Dendritic cell treated with granulocyte-macrophage colony-stimulating factor and Interleukin-4, amounts not matched to agents 40 ng/mL and 50 ng/mL, for 4 days (primary cell): ENCODE measurements at regions not wholly inside any gene's neighbourhood (a gene's known extent, or its start where the extent isn't known, plus 50 kb on each side); places are given as distances from the start of the nearest gene placed in this dataset.

Source experiments
- H3K27ac Mint-ChIP-seq: one replicate; pipeline ENCODE4 v1.8.0; 2022; ENCODE audit warnings: mild to moderate bottlenecking, mixed read lengths
- H3K27me3 Mint-ChIP-seq: one replicate; pipeline ENCODE4 v1.8.0; 2022; ENCODE audit warnings: mild to moderate bottlenecking, mixed read lengths
- H3K36me3 Mint-ChIP-seq: one replicate; pipeline ENCODE4 v1.8.0; 2022; ENCODE audit warnings: low read depth, mixed read lengths
- H3K4me1 Mint-ChIP-seq: one replicate; pipeline ENCODE4 v1.8.0; 2022; ENCODE audit warnings: low read depth, mixed read lengths
- H3K4me3 Mint-ChIP-seq: one replicate; pipeline ENCODE4 v1.8.0; 2022; ENCODE audit warnings: mild to moderate bottlenecking, moderate library complexity, mixed read lengths
- H3K9me3 Mint-ChIP-seq: one replicate; pipeline ENCODE4 v1.8.0; 2022; ENCODE audit warnings: mixed read lengths
- intact Hi-C: fragments of 100-400 bp; cut with micrococcal nuclease; formaldehyde crosslinking; loops from one replicate; pipeline ENCODE4 v1.15.0; 2022

- Mint-ChIP-seq H3K4me1 (peaks cover 14% of the 10 kb centered on the region), H3K36me3 (no peaks in the 10 kb centered on the region), H3K27ac (no peak overlapping the region), H3K27me3 (no peaks in the 10 kb centered on the region), H3K9me3 (no peaks in the 10 kb centered on the region), H3K4me3 (no peak overlapping the region)
- intact Hi-C loops = no loop called here
These were observed 131.7 kb upstream of the HDAC9 start for GRCh38 chr7:18363751-18364380.

- no peaks in the 10 kb centered on the region for H3K27me3 Mint-ChIP-seq
- no peaks in the 10 kb centered on the region for H3K36me3 Mint-ChIP-seq
- no peaks in the 10 kb centered on the region for H3K9me3 Mint-ChIP-seq
- no peak overlapping the region for H3K27ac Mint-ChIP-seq
- H3K4me3 Mint-ChIP-seq = no peak overlapping the region
- H3K4me1 Mint-ChIP-seq = peaks cover 14% of the 10 kb centered on the region
- intact Hi-C loops = no loop called here
These were observed 131.2 kb upstream of the HDAC9 start for GRCh38 chr7:18364396-18364795.

GRCh38 chr7:18366394-18366793, 129.2 kb upstream of the HDAC9 start:
- peaks cover 4% of the 10 kb centered on the region for H3K4me1 Mint-ChIP-seq
- H3K9me3 Mint-ChIP-seq = no peaks in the 10 kb centered on the region
- no peaks in the 10 kb centered on the region for H3K36me3 Mint-ChIP-seq
- H3K27ac Mint-ChIP-seq = no peak overlapping the region
- no peaks in the 10 kb centered on the region for H3K27me3 Mint-ChIP-seq
- H3K4me3 Mint-ChIP-seq = no peak overlapping the region
- intact Hi-C loops = no loop called here

DNA sequence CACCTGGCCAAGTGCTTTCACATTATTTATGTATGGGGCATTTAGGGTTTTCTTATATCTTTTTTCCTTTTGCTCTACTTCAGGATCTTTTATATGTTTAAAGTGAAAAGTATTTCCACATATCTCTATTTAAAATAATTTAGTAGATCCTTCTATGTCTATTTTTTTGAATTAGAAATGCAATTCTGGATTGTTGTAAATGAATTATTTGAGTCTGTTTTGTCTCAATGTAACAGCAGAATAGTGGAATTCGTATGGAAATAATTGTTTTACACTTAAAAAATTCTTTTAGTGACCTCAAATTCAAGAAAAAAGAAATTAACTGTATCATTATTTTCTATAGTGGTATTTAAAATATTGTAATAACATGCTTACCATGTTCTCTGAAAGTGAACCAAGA, 126.5 kb upstream of the HDAC9 start:
- Mint-ChIP-seq H3K27me3 (no peaks in the 10 kb centered on the region), H3K4me3 (no peak overlapping the region), H3K27ac (no peak overlapping the region), H3K4me1 (no peaks in the 10 kb centered on the region), H3K9me3 (no peaks in the 10 kb centered on the region), H3K36me3 (no peaks in the 10 kb centered on the region)
- intact Hi-C loops = no loop called here

DNA sequence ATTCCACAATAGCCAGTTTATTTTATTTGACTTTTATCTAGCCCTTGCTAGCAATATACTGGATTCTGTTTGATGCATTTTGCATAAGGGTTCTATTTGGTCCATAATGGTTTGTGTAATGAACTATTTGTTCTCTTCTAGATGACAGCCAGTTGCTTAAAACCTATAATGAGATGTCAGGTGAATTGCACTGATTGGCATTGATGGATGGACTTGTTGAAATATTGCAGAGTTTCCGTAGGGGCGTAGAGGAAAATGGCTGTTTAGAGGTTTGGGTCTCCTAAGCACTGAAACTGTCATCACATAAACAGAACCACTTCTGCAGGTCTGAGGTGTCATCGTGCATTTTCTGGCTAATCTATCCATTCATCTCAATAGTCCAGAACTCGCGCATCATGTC, 124.9 kb upstream of the HDAC9 start:
- Mint-ChIP-seq H3K27me3 (no peaks in the 10 kb centered on the region), H3K9me3 (no peaks in the 10 kb centered on the region), H3K27ac (no peak overlapping the region), H3K4me3 (no peak overlapping the region), H3K36me3 (no peaks in the 10 kb centered on the region), H3K4me1 (no peaks in the 10 kb centered on the region)
- intact Hi-C loops = no loop called here

DNA sequence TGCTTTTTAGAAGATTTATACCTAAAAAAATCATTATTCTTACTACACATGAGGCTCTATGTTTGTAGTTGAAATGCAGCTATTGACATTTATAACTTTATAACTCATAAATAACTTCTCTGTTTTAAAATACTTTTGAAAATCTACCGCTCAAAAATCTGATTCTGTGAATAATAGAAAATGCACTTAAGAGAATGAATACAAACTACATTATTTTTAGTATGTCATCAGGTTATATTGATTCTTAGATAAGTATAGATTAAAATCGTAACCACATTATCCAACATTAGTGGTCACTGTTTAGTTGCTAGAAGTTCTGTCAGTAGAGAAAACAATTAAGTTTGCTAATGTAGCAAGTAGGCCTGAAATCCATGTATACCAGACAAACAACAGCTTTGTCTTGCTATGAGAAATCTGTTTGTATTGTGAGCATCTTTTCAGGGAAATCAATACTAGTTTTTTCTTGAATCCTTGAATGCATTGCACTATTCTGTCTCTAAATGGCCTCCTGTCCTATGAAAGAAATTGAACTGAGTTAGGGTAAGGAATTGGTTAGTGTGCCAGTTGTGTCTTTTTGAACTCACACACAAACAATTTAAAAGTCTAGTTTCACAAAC, 116.5 kb upstream of the HDAC9 start:
- H3K9me3 Mint-ChIP-seq = no peaks in the 10 kb centered on the region

GRCh38 chr7:18384491-18385143, 110.9 kb upstream of the HDAC9 start:
- Mint-ChIP-seq H3K9me3 (no peaks in the 10 kb centered on the region), H3K4me1 (peaks cover 35% of the 10 kb centered on the region), H3K4me3 (no peak overlapping the region), H3K27me3 (no peaks in the 10 kb centered on the region), H3K27ac (no peak overlapping the region), H3K36me3 (no peaks in the 10 kb centered on the region)
- intact Hi-C loops = loop anchor here (10.0 kb wide), 1 partner anchor 110 kb away; the partner anchor contains the start of gene HDAC9

More for the DNA sequence above, 116.5 kb upstream of the HDAC9 start:
- H3K27me3 Mint-ChIP-seq = no peaks in the 10 kb centered on the region
- no peak overlapping the region for H3K4me3 Mint-ChIP-seq
- intact Hi-C loops = no loop called here
- no peaks in the 10 kb centered on the region for H3K4me1 Mint-ChIP-seq
- H3K36me3 Mint-ChIP-seq = no peaks in the 10 kb centered on the region
- H3K27ac Mint-ChIP-seq = no peak overlapping the region

DNA sequence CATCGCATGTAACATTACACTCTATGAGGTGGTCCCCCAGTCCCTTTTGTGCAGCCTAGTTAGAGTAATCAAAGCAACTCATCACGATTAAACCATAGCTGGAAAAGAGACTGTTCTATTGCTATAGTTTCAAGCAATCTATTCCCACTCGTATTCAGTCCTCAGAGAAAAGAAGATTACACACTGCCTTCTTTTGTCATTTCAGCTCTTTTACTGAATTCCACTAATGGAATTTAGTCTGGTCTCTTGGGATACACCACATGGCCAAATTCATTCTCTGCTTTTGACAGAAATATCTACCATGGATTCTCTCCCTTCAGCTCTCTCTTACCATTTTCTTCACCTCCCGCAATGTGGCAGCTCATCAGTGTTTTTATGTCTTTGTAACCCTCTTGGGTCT, 108.9 kb upstream of the HDAC9 start:
- intact Hi-C loops = loop anchor here (10.0 kb wide), 1 partner anchor 108 kb away; the partner anchor contains the start of gene HDAC9
- H3K4me3 Mint-ChIP-seq = no peak overlapping the region
- H3K4me1 Mint-ChIP-seq = peaks cover 55% of the 10 kb centered on the region
- no peaks in the 10 kb centered on the region for H3K27me3 Mint-ChIP-seq
- H3K36me3 Mint-ChIP-seq = no peaks in the 10 kb centered on the region
- no peaks in the 10 kb centered on the region for H3K9me3 Mint-ChIP-seq
- H3K27ac Mint-ChIP-seq = peak overlapping the region; percentile 96

DNA sequence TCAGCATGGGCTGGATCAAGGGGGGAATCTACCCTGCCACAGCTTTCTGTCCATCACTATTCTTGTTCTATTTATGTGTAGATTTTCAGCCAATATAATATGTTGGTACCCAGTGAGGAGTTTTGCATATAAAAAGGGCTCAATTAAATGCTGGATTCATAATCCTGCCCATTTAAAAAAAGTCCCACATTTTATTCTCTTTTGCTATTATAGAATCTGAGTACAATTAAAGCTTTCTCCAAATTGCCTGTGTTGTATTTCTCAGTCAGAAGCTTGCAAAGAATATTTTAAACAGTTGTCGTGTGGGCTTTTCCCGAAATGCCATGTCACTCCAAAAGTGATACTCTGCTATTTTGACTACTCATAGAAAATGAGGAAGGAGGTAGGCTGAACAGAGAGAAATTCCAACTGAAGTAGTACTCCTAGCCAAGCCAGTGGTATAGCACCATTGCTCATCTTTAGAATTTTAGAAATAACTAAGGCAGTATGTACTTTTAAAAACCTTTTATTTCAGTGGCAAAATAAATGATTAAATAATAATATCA, 108.3 kb upstream of the HDAC9 start:
- Mint-ChIP-seq H3K27me3 (no peaks in the 10 kb centered on the region), H3K27ac (peak overlapping the region; percentile 96), H3K9me3 (no peaks in the 10 kb centered on the region), H3K36me3 (no peaks in the 10 kb centered on the region), H3K4me3 (peak overlapping the region; percentile 23), H3K4me1 (peaks cover 60% of the 10 kb centered on the region)
- intact Hi-C loops = loop anchor here (10.0 kb wide), 1 partner anchor 108 kb away; the partner anchor contains the start of gene HDAC9

GRCh38 chr7:18390535-18390907, 105.0 kb upstream of the HDAC9 start:
- intact Hi-C loops = loop anchor here (5.0 kb wide), 1 partner anchor 33 kb away; no protein-coding TSS in a partner anchor
- peaks cover 75% of the 10 kb centered on the region for H3K4me1 Mint-ChIP-seq
- no peaks in the 10 kb centered on the region for H3K27me3 Mint-ChIP-seq
- peak overlapping the region; percentile 96 for H3K27ac Mint-ChIP-seq
- H3K9me3 Mint-ChIP-seq = no peaks in the 10 kb centered on the region
- H3K4me3 Mint-ChIP-seq = peak overlapping the region; percentile 46
- H3K36me3 Mint-ChIP-seq = no peaks in the 10 kb centered on the region

DNA sequence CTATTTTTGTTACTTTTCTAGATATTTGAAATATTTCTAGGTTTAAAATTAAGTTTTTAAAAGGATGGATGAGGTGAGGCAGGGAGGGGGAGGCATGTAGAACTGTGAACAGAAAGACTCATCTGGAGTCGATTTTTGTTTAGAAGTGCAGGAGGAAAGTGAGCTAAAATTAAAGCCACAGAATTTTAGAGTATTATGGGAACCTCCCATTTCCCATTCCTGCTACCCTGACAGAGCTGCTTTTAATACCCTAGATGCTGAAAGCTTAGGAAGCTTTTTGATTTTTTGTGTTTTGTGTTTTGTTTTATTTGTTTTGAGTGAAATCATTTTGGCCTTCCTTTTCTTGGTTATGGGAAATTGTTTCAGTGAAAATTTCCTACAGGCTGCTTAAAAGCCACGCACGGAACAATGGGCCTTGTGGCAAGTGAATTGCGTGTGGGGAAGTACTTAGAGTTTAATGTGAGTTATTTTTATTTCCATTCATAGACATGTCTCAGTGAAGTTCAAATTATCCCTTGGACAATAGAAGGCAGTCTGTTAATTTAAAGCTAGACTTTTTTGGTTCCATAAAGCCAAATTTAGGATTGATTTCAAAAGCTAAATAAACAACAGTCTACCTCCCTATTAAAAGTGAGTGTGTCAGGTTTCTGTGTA, 102.0 kb upstream of the HDAC9 start:
- Mint-ChIP-seq H3K27me3 (no peaks in the 10 kb centered on the region), H3K36me3 (no peaks in the 10 kb centered on the region), H3K9me3 (no peaks in the 10 kb centered on the region), H3K4me3 (no peak overlapping the region), H3K27ac (peak overlapping the region; percentile 83), H3K4me1 (peaks cover 50% of the 10 kb centered on the region)
- intact Hi-C loops = loop anchor here (5.0 kb wide), 1 partner anchor 36 kb away; no protein-coding TSS in a partner anchor

DNA sequence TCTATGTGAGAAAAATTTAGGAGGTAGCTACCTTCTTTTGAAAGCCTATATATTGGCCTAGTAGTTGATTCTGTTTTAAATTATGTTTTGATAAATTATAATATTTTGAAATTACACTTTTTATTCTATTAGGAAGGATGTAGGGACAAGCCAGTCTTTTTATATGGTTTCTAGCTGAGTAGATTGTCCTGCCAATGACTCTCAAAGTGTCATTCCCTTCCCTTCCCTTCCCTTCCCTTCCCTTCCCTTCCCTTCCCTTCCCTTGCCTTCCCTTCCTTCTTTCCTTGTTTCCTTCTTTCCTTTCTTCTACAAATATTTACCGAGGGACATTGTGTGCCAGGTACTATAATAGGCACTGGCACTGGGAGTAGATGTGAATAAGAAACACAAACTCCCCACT, 99.7 kb upstream of the HDAC9 start:
- no peaks in the 10 kb centered on the region for H3K36me3 Mint-ChIP-seq
- no peaks in the 10 kb centered on the region for H3K9me3 Mint-ChIP-seq
- H3K4me1 Mint-ChIP-seq = peaks cover 44% of the 10 kb centered on the region
- H3K4me3 Mint-ChIP-seq = no peak overlapping the region
- intact Hi-C loops = no loop called here
- no peaks in the 10 kb centered on the region for H3K27me3 Mint-ChIP-seq
- H3K27ac Mint-ChIP-seq = no peak overlapping the region

GRCh38 chr7:18396953-18397352, 98.6 kb upstream of the HDAC9 start:
- Mint-ChIP-seq H3K4me1 (peaks cover 44% of the 10 kb centered on the region), H3K9me3 (no peaks in the 10 kb centered on the region), H3K27ac (no peak overlapping the region), H3K4me3 (no peak overlapping the region), H3K27me3 (no peaks in the 10 kb centered on the region), H3K36me3 (no peaks in the 10 kb centered on the region)
- intact Hi-C loops = no loop called here
